IMR-90 (cell line): ENCODE measurements at regions not wholly inside any gene's neighbourhood (a gene's known extent, or its start where the extent isn't known, plus 50 kb on each side); places are given as distances from the start of the nearest gene placed in this dataset.
A peak's percentile ranks its signal among the peaks of the same experiment; 100 is the strongest.

ENCODE experiments used
- ATAC-seq: fragments of 200-7000 bp; cut with Tn5 transposase; 2 replicates; pipeline ENCODE4 v1.9.1; 2020; ENCODE audit warnings: low read depth, mild to moderate bottlenecking, moderate library complexity
- BruUV-seq: library from RNA; stranded (reverse); fragments of 400-500 nt; replicated peaks from 2 replicates; lab custom pipeline; 2021; lab: Mats Ljungman, UMichigan
- CTCF ChIA-PET: fragments of 300-600 bp; formaldehyde crosslinking; extraction: SDS; loops from one replicate; lab custom pipeline; 2021; ENCODE audit warnings: antibody characterized with exemption; lab: Yijun Ruan, JAX
- POLR2A ChIA-PET: fragments of 300-600 bp; sonication (Branson Sonifier 250); formaldehyde crosslinking; loops from one replicate; lab custom pipeline; 2022; ENCODE audit warnings: antibody characterized with exemption; ENCODE audit not compliant: unreplicated experiment; lab: Charles Lee
- DNase-seq: peaks from one replicate; pipeline ENCODE4 v3.0.0; 2013
- H2AFZ ChIP-seq: replicated peaks from 2 replicates; pipeline ENCODE3; 2013; ENCODE audit warnings: low read length, mild to moderate bottlenecking; ENCODE audit not compliant: poor library complexity
- H2AK5ac ChIP-seq: 2 replicates; pipeline ENCODE4 v1.6.1; 2013; ENCODE audit warnings: low read depth, low read length, inconsistent platforms
- H2AK9ac ChIP-seq: replicated peaks from 2 replicates; pipeline ENCODE3; 2013; ENCODE audit warnings: mild to moderate bottlenecking, low read depth, low read length, moderate library complexity; ENCODE audit not compliant: poor library complexity
- H2BK120ac ChIP-seq: 2 replicates; pipeline ENCODE4 v1.6.1; 2013; ENCODE audit warnings: low read depth, low read length, inconsistent platforms
- H2BK15ac ChIP-seq: 3 replicates; pipeline ENCODE4 v1.6.1; 2013; ENCODE audit warnings: low read depth, low read length, inconsistent platforms
- H2BK20ac ChIP-seq: 2 replicates; pipeline ENCODE4 v1.6.1; 2013; ENCODE audit warnings: low read depth, mild to moderate bottlenecking, inconsistent platforms, low read length, moderate library complexity
- H2BK5ac ChIP-seq: 2 replicates; pipeline ENCODE4 v1.6.1; 2013; ENCODE audit warnings: mild to moderate bottlenecking, low read depth, low read length, inconsistent platforms; ENCODE audit not compliant: poor library complexity, severe bottlenecking
- H3K14ac ChIP-seq: replicated peaks from 2 replicates; pipeline ENCODE4 v1.6.1; 2013; ENCODE audit warnings: low read depth, low read length, inconsistent platforms
- H3K18ac ChIP-seq: 2 replicates; pipeline ENCODE4 v1.6.1; 2013; ENCODE audit warnings: low read depth, low read length, control low read depth
- H3K23ac ChIP-seq: 2 replicates; pipeline ENCODE4 v1.6.1; 2013; ENCODE audit warnings: low read depth, low read length, inconsistent platforms
- H3K27ac ChIP-seq: 2 replicates; pipeline ENCODE4 v1.5.1; 2013; ENCODE audit warnings: mild to moderate bottlenecking, control low read depth, low read length; ENCODE audit not compliant: insufficient read depth
- H3K27me3 ChIP-seq: 2 replicates; pipeline ENCODE4 v1.6.1; 2013; ENCODE audit warnings: low read length; ENCODE audit not compliant: control insufficient read depth, insufficient read depth
- H3K36me3 ChIP-seq: 2 replicates; pipeline ENCODE4 v1.6.1; 2013; ENCODE audit warnings: low read length, mixed read lengths; ENCODE audit not compliant: control insufficient read depth, insufficient read depth
- H3K4ac ChIP-seq: 2 replicates; pipeline ENCODE4 v1.6.1; 2013; ENCODE audit warnings: low read depth, low read length, inconsistent platforms
- H3K4me1 ChIP-seq: 2 replicates; pipeline ENCODE4 v1.6.1; 2013; ENCODE audit warnings: low read length, mixed read lengths; ENCODE audit not compliant: control insufficient read depth, insufficient read depth
- H3K4me2 ChIP-seq: 2 replicates; pipeline ENCODE4 v1.6.1; 2013; ENCODE audit warnings: low read depth, mild to moderate bottlenecking, control low read depth, low read length, moderate library complexity
- H3K4me3 ChIP-seq: 2 replicates; pipeline ENCODE4 v1.5.1; 2013; ENCODE audit warnings: low read depth, mild to moderate bottlenecking, control low read depth, low read length, moderate library complexity; ENCODE audit not compliant: insufficient read depth
- H3K56ac ChIP-seq: 2 replicates; pipeline ENCODE4 v1.6.1; 2013; ENCODE audit warnings: low read length, inconsistent platforms; ENCODE audit not compliant: insufficient read depth; ENCODE audit errors: extremely low read depth
- H3K79me1 ChIP-seq, 2 experiments: 2 replicates each; pipeline ENCODE4 v1.6.1; 2013; ENCODE audit warnings: low read length in 2 of 2, inconsistent platforms in 1 of 2, low read depth in 1 of 2
- H3K9ac ChIP-seq: 2 replicates; pipeline ENCODE4 v1.6.1; 2013; ENCODE audit warnings: low read depth, low read length, control low read depth
- H3K9me1 ChIP-seq: 2 replicates; pipeline ENCODE4 v1.6.1; 2013; ENCODE audit warnings: low read length, inconsistent platforms; ENCODE audit not compliant: insufficient read depth
- H3K9me3 ChIP-seq: 2 replicates; pipeline ENCODE4 v1.6.1; 2013; ENCODE audit warnings: low read length; ENCODE audit not compliant: control insufficient read depth, insufficient read depth
- H4K20me1 ChIP-seq: 2 replicates; pipeline ENCODE4 v1.6.1; 2013; ENCODE audit warnings: low read length, inconsistent platforms; ENCODE audit not compliant: insufficient read depth
- H4K5ac ChIP-seq: 2 replicates; pipeline ENCODE4 v1.6.1; 2013; ENCODE audit warnings: mild to moderate bottlenecking, low read depth, low read length, control low read depth
- H4K8ac ChIP-seq, 2 experiments: 2 replicates each; pipeline ENCODE4 v1.6.1; 2013; ENCODE audit warnings: low read depth in 2 of 2, low read length in 2 of 2, control low read depth in 1 of 2, inconsistent platforms in 1 of 2
- H4K91ac ChIP-seq: 2 replicates; pipeline ENCODE4 v1.6.1; 2013; ENCODE audit warnings: low read depth, low read length, inconsistent platforms; ENCODE audit not compliant: insufficient read depth
- BHLHE40 ChIP-seq: fragments of 150-350 bp; IDR thresholded peaks from 2 replicates; pipeline ENCODE4 v1.6.1; 2016; ENCODE audit warnings: mild to moderate bottlenecking, low read depth, low read length
- CEBPB ChIP-seq: IDR thresholded peaks from 2 replicates; pipeline ENCODE4 v1.6.1; 2012; ENCODE audit warnings: low read depth, low read length, improper control_type of control experiment
- ELK1 ChIP-seq: fragments of 150-350 bp; IDR thresholded peaks from 2 replicates; pipeline ENCODE4 v1.6.1; 2016; ENCODE audit warnings: low read depth, mild to moderate bottlenecking, low read length, moderate library complexity, borderline replicate concordance
- NFE2L2 ChIP-seq: fragments of 150-350 bp; IDR thresholded peaks from 2 replicates; pipeline ENCODE4 v1.6.1; 2016; ENCODE audit warnings: low read depth, mild to moderate bottlenecking, low read length
- POLR2A ChIP-seq: IDR thresholded peaks from 2 replicates; pipeline ENCODE4 v1.6.1; 2012; ENCODE audit warnings: mild to moderate bottlenecking, low read depth, low read length
- RCOR1 ChIP-seq: IDR thresholded peaks from 2 replicates; pipeline ENCODE4 v1.6.1; 2012; ENCODE audit warnings: mild to moderate bottlenecking, low read length, improper control_type of control experiment; ENCODE audit not compliant: insufficient replicate concordance
- SMC3 ChIP-seq: fragments of 150-350 bp; IDR thresholded peaks from 2 replicates; pipeline ENCODE4 v1.6.1; 2016; ENCODE audit warnings: low read depth, mild to moderate bottlenecking, antibody characterized with exemption, low read length, moderate library complexity
- WGBS, 2 experiments: methylation state at CpG; one replicate each; pipeline versions ENCODE4 v1.1.5 to v1.1.7; 2013; ENCODE audit warnings: missing lambda C conversion rate in 2 of 2; ENCODE audit not compliant: insufficient read length in 1 of 2; ENCODE audit errors: extremely low coverage in 2 of 2; 5-methylcytosine and 5-hydroxymethylcytosine counted together
- dilution Hi-C: fragments of 300-500 bp; cut with HindIII; formaldehyde crosslinking; loops from one replicate; pipeline ENCODE4 v1.14.3; 2018; ENCODE audit warnings: low sequenced_read_pairs; ENCODE audit not compliant: unreplicated experiment
- in situ Hi-C: fragments of 300-500 bp; cut with MboI; formaldehyde crosslinking; loops from 3 replicates; pipeline ENCODE4 v1.14.3; 2019; ENCODE audit warnings: low sequenced_read_pairs, inconsistent platforms, mixed read lengths
- intact Hi-C: fragments of 100-400 bp; cut with micrococcal nuclease; formaldehyde crosslinking; loops from 2 replicates; pipeline ENCODE4 v1.10.0; 2022

GRCh38 chr13:59094181-59094580 is 1069.5 kb downstream of the DIAPH3 start:
- dilution Hi-C loops, result no loop called here
- intact Hi-C loops, result no loop called here
- CTCF ChIA-PET, result no interaction called here
- H3K27me3 ChIP-seq, result peaks cover 5% of the 10 kb centered on the region
- no peak overlapping the region for H2AFZ ChIP-seq
- H3K9me1 ChIP-seq, result no peaks in the 10 kb centered on the region; the same call in 1 of the 2 replicates
- ATAC-seq (no peak), DNase-seq (peak; percentile 2)
- H2BK20ac ChIP-seq, result no peak overlapping the region
- H3K4me3 ChIP-seq, result no peak overlapping the region
- H4K91ac ChIP-seq, result no peak overlapping the region
- no peak overlapping the region for H2AK9ac ChIP-seq
- H3K4ac ChIP-seq, result no peak overlapping the region
- H3K79me1 ChIP-seq, result no peaks in the 10 kb centered on the region
- H3K14ac ChIP-seq, result no peak overlapping the region
- no peak overlapping the region for H3K9ac ChIP-seq
- H3K23ac ChIP-seq, result no peak overlapping the region
- H4K20me1 ChIP-seq, result no peaks in the 10 kb centered on the region
- H3K18ac ChIP-seq, result no peak overlapping the region
- no peak overlapping the region for H3K4me2 ChIP-seq
- no CpG with 5 or more reads among the region's 2 CpGs for WGBS, 2 experiments
- peaks cover 4% of the 10 kb centered on the region for H3K4me1 ChIP-seq
- TF ChIP-seq ELK1 (no peak), NFE2L2 (no peak), CEBPB (no peak), BHLHE40 (no peak), POLR2A (no peak), SMC3 (no peak), RCOR1 (no peak)
- no peak overlapping the region for H2BK5ac ChIP-seq
- no peak overlapping the region for H2BK15ac ChIP-seq
- no peak overlapping the region for H2BK120ac ChIP-seq
- POLR2A ChIA-PET, result no interaction called here
- no peak overlapping the region for H3K56ac ChIP-seq
- in situ Hi-C loops, result no loop called here
- no peak overlapping the region for H4K8ac ChIP-seq
- H3K27ac ChIP-seq, result no peak overlapping the region
- no peaks in the 10 kb centered on the region for H3K36me3 ChIP-seq
- no TSS peak for BruUV-seq
- H3K9me3 ChIP-seq, result no peaks in the 10 kb centered on the region
- no peak overlapping the region for H4K5ac ChIP-seq
- no peak overlapping the region for H2AK5ac ChIP-seq
